HT1080 (cell line): ENCODE measurements at regions not wholly inside any gene's neighbourhood (a gene's known extent, or its start where the extent isn't known, plus 50 kb on each side); places are given as distances from the start of the nearest gene placed in this dataset.
A peak's percentile ranks its signal among the peaks of the same experiment; 100 is the strongest.

Experiments
- DNase-seq: peaks from one replicate; pipeline ENCODE4 v3.0.0-alpha.2; 2015; ENCODE audit warnings: low read depth

GRCh38 chr1:36687312-36687711, 204.6 kb upstream of the CSF3R start:
- DNase-seq = no peak

DNA sequence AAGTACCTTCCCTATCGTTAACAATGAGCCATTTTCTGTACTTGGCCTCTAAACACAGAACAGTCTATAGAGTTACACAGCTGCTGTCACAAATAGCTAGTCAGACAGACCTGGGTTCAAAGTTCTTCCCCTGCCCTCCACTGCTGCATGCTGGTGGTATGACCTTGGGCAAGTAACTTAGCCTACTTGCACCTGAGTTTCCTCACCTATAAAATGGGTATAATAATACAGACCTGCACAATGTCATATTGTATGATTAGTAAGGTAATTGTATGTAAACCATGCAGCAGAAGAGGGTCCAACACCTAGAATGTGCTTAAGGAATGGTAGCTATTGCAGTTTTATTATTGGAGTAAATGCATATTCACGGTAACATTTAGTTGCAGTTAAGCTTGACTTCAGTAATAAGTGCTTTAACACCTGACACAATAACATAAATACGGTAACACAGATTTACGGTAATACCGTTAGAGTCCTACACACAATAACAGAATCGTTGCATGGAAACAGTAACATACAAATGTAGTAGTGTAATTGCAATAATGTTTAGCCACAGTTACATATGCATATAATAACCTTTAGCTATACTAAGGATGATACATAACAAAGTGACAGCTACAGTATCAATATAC, 193.3 kb upstream of the CSF3R start:
- no peak for DNase-seq

DNA sequence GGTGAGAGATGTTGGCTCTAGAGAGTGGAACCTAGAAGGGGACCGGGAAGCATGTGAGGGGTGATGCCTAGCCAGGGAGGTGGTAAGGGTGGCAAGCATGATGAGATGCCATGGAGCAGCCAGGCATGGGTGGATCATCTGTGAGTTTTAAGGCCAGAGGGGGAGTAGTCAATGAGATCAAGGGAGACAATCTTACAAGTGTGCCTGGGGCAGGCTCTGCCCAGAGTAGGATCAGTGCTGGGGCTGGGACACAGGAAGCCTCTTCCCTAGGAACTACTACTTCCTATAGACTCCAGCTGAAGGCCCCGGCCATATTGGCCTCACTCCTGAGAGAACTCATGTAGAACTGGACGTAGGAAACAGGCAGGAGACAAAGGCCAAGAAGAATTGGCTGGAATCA, 192.4 kb upstream of the CSF3R start:
- no peak for DNase-seq

GRCh38 chr1:36673202-36673601, 190.5 kb upstream of the CSF3R start:
- DNase-seq = no peak

GRCh38 chr1:36669262-36669661, 186.5 kb upstream of the CSF3R start:
- no peak for DNase-seq

GRCh38 chr1:36667836-36668235, 185.1 kb upstream of the CSF3R start:
- DNase-seq = no peak

GRCh38 chr1:36667256-36667655, 184.5 kb upstream of the CSF3R start:
- DNase-seq = no peak

DNA sequence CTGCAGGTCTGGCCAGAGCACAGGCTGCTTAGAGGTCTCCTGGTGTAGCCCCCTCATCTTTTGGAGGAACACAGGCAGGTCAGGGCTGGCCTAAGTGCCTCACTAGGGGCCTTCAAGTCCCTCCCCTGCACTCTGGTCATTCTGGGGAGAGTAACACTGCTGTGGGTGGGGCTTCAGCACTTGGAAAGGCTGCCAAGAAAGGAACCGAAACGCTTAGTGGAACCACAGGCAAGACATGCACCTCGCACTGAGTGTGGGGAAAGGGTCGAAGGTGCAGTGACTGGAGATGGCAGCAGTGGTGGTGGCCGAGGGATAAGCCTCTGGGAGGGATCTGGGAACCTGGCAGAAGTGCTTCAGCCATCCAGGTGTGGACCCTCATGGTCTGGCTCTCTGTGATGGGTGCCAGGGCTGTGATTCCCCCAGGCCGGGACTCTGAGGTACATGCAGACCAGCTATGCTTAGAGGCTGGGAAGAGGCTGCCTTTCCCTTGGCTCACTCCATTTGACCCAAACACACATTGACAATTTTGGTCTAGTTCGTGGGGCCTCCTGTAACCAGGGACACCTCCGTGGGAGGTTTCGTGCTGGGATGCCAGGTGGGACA, 182.9 kb upstream of the CSF3R start:
- DNase-seq = no peak

DNA sequence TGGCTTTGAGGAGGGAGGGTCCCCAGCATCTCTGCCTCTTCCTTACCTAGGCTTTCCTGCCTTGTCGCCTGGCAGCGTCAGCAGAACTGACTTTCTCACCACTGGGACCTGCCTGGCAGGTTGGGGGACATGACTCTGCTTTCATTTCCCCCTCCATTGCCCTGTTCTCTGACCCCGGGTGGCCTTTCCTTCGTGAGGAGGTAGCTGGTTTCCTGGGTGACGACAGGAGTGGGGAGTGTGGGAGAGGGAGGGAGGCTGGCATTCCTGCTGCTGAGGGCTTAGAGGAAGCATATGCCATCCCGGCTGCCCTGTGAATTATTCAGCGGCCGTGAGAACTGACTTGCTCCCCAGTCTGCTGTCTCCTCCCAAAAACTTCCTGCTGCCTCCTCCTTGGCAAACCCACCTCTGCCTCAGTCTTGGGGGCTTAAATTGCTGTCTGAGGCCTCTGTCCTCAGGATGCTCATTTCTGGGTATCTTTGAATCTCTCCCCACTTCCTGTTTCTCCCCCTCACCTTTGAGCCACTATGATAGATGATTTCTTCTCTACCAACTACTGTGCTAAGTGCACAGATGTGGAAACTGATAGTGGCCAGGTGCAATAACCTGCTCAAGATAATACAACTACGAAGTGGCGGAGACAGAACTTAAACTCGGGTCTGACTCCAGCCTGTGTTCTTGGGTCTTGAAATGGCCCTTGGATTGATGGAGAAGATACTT, 182.0 kb upstream of the CSF3R start:
- DNase-seq = no peak

- no peak for DNase-seq
Observed at GRCh38 chr1:36663772-36664430, 181.2 kb upstream of the CSF3R start.

DNA sequence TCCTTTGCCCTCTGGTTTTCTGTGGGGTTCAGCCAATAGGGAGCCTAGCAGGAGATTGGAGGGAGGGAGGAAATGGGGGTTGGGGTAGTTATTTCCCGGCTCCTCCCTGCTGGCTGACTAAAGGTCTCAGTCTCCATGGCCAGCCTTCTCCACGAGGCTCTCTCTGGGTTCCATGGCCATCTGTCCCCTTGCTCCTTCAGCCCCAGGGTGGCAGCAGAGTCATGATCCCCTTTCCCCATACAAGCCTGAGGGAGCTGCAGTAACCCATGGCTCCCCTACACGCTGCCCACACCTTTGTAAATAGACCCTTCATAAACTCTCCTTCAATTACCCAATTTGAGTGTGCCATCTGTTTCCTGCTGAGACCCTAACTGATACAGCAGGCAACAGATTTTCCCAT, 176.1 kb upstream of the CSF3R start:
- no peak for DNase-seq

GRCh38 chr1:36657826-36658225, 175.1 kb upstream of the CSF3R start:
- no peak for DNase-seq

DNA sequence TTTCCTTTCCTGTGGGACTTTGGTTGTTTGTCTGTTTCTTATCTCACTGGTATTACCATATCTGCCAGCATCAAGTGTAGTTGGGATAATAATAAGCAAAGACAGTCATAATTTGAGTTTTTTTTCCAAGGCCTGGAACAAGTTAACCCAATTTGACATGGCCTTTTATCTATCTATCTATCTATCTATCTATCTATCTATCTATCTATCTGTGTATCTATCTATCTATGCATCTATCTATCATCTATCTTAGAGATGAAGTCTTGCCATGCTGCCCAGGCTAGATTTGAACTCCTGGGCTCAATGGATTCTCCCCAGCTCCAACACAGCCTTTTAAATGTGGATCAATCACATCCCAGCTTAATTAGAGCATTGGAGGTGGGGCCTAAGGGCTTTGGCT, 174.1 kb upstream of the CSF3R start:
- no peak for DNase-seq

- DNase-seq = no peak
Observed at GRCh38 chr1:36656271-36656670, 173.6 kb upstream of the CSF3R start.

DNA sequence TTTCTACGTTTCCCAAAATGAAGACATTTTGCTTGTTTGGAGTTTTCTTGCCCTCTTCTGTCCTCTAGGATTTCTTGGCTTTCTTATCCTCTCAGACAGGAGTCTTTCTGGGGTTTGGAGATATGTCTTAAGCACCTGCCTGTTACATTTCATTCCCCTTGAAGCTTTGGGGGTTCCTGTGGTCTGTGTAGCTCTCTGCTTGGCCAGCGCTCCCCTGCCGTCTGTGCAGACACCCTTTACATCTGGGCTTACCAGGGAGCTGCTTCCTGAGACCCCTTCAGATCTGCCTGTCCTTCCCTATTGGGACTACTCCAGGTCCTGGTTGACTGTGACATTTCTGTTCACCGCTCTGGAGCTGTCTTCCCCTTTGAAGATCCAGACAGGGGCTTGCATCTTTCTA, 171.9 kb upstream of the CSF3R start:
- no peak for DNase-seq

- peak; percentile 68 for DNase-seq
Observed at GRCh38 chr1:36653850-36654249, 171.1 kb upstream of the CSF3R start.

DNA sequence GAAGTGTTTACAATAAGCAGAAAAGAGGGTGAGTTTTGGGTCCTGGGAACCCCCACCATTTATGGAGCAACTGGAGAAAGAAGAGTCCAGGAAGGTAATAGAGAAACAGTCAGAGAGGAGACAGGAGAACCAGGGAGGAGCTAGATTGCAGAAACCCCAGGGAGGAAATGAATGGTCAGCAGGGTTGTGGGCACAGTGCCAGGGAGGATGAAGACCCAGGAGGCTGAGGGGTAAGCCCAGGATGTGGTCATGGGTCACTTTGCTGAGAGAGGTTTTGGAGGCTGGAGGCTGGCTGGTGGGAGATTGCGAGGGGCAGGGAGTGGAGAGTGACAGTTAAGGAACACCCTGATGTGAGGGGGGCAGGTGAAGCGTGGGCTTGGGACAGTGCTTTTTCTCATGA, 169.9 kb upstream of the CSF3R start:
- DNase-seq = peak; percentile 13

GRCh38 chr1:36652011-36652410, 169.3 kb upstream of the CSF3R start:
- DNase-seq = no peak

- no peak for DNase-seq
Observed at GRCh38 chr1:36651176-36651910, 168.6 kb upstream of the CSF3R start.

- DNase-seq = peak; percentile 53
Observed at GRCh38 chr1:36650200-36651065, 167.7 kb upstream of the CSF3R start.

DNA sequence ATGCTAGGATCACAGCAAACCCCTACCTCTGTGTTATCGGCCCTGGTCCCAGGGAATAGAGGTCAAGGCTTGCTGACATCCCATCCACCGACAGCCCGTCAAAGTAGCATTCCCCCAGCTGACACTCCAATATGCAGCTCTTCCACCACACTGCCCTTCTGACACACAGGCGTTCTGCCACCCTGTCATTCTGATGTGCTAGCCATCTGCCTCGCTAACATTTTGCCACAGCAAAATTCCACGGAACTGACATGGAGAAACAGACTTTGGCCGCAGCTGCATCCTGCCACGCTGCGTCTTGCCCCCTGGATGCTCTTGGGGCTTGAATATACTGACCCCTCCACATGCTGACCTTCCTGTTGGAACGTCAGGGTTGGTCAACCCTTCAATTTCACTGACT, 163.2 kb upstream of the CSF3R start:
- DNase-seq = no peak
